ENCODE measurements at regions not wholly inside any gene's neighbourhood (a gene's known extent, or its start where the extent isn't known, plus 50 kb on each side); places are given as distances from the start of the nearest gene placed in this dataset.
"Not testable (repeated sequence)": the region's sequence is repeated elsewhere in the genome, so short reads cannot be mapped to it uniquely, and the experiment has no call there.

DNA sequence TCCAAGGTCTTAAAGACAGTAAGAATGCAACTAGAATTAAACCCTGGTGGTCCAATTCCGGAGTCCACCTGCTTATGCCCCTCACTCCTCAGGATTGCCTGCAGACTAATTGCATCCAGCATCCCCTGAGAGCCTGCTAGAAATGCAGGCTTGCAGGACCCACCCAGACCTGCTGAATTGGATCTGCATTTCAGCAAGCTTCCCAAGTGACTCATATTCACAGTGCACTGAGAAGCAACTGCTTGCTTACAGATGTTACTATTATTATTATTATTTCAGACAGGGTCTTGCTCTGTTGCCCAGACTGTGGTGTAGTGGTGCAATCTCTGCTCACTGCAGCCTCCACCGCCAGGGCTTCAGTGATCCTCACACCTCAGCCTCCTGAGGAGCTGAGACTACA lies 83.5 kb upstream of the VGLL4 start:
- H3K4me3 ChIP-seq (ENCODE audit: low read depth, low read length) = no peak overlapping the region
- TF ChIP-seq, protein P1, sequence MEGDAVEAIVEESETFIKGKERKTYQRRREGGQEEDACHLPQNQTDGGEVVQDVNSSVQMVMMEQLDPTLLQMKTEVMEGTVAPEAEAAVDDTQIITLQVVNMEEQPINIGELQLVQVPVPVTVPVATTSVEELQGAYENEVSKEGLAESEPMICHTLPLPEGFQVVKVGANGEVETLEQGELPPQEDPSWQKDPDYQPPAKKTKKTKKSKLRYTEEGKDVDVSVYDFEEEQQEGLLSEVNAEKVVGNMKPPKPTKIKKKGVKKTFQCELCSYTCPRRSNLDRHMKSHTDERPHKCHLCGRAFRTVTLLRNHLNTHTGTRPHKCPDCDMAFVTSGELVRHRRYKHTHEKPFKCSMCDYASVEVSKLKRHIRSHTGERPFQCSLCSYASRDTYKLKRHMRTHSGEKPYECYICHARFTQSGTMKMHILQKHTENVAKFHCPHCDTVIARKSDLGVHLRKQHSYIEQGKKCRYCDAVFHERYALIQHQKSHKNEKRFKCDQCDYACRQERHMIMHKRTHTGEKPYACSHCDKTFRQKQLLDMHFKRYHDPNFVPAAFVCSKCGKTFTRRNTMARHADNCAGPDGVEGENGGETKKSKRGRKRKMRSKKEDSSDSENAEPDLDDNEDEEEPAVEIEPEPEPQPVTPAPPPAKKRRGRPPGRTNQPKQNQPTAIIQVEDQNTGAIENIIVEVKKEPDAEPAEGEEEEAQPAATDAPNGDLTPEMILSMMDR (IDR thresholded peaks at IDR 0.05; ENCODE audit: low read depth, low read length, missing control alignments) = no peak
- DNase-seq (ENCODE audit: low read depth) = no peak

DNA sequence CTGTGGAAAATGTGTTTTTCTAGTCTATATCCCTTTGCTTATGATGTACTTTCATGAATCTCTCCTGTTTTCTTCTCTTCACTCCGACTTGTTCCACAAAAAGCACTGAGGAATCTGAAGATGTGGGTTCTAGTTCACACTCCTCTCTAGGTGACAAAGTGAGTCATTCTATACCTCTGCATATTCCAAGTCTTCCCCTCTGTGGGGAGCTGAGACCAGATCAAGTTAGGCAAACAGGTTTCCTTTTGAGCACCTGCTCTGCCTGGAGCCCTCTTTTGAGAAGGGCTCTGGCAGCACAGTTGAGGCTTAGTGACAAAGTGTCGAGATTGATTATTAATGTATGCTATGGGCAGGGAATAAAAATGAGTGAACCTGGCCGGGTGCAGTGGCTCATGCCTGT lies 82.4 kb upstream of the VGLL4 start:
- no peak for DNase-seq (ENCODE audit: low read depth)
- H3K4me3 ChIP-seq (ENCODE audit: low read depth, low read length) = no peak overlapping the region
- TF ChIP-seq, protein P1 (IDR thresholded peaks at IDR 0.05; ENCODE audit: low read depth, low read length, missing control alignments) = no peak

DNA sequence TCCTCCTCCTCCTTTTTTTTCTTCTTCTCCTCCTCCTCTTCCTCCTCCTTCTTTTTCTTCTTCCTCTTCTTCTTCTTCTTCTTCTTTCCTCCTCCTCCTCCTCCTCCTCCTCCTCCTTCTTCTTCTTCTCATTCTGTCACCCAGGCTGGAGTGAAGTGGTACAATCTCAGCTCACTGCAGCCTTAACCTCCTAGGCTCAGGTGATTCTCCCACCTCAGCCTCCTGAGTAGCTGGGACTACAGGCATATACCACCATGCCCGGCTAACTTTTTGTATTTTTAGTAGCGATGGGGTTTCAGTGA lies 81.6 kb upstream of the VGLL4 start:
- DNase-seq (ENCODE audit: low read depth); H3K4me3 ChIP-seq (ENCODE audit: low read depth, low read length): not testable (repeated sequence)

DNA sequence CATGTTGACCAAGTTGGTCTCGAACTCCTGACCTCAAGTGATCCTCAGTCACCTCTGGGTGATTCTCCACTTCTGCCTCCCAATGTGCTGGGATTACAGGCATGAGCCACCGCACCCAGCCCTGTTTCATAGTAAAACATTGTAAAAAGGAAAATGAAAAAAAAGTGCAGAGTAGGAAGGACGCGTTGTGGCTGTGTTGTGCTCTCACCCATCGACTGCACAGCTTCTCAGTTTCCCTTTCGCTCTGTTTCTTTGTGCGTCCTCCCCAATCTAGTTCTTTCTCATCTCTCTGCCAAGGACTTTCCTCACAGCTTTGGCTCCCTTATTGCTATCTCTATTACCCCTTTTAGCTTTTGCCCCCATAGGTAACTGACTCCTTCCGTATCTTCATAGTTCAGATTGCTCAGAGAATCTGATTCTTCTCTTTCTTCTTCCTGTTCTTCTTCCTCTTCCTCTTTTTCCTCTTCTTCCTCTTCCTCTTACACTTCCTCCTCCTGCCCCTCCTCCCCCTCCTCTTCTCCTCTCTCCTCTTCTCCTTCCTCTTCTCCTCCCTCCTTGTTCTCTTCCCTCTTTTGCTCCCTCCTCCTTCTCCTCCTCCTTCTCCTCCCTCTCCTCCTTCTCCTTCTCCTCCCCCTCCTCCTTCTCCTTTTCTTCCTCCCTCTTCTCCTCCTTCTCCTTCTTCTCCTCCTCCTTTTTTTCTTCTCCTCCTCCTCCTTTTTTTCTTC lies 81.1 kb upstream of the VGLL4 start:
- peak overlapping the region; percentile 60 for H3K4me3 ChIP-seq (ENCODE audit: low read depth, low read length)
- DNase-seq (ENCODE audit: low read depth) = no peak
- TF ChIP-seq, protein P1 (IDR thresholded peaks at IDR 0.05; ENCODE audit: low read depth, low read length, missing control alignments) = no peak

- TF ChIP-seq, protein P1 (IDR thresholded peaks at IDR 0.05; ENCODE audit: low read depth, low read length, missing control alignments) = no peak
- no peak overlapping the region for H3K4me3 ChIP-seq (ENCODE audit: low read depth, low read length)
- DNase-seq (ENCODE audit: low read depth) = no peak
Observed at GRCh38 chr3:11721479-11721878, 77.8 kb upstream of the VGLL4 start.

- H3K4me3 ChIP-seq (ENCODE audit: low read depth, low read length) = peak overlapping the region; percentile 82
- TF ChIP-seq, protein P1 (IDR thresholded peaks at IDR 0.05; ENCODE audit: low read depth, low read length, missing control alignments) = no peak
- no peak for DNase-seq (ENCODE audit: low read depth)
Observed at GRCh38 chr3:11720917-11721411, 77.2 kb upstream of the VGLL4 start.

- peak overlapping the region; percentile 82 for H3K4me3 ChIP-seq (ENCODE audit: low read depth, low read length)
- TF ChIP-seq, protein P1 (IDR thresholded peaks at IDR 0.05; ENCODE audit: low read depth, low read length, missing control alignments) = no peak
- DNase-seq (ENCODE audit: low read depth) = no peak
Observed at GRCh38 chr3:11720304-11720898, 76.7 kb upstream of the VGLL4 start.
